ENCODE measurements at regions not wholly inside any gene's neighbourhood (a gene's known extent, or its start where the extent isn't known, plus 50 kb on each side); places are given as distances from the start of the nearest gene placed in this dataset.

DNA sequence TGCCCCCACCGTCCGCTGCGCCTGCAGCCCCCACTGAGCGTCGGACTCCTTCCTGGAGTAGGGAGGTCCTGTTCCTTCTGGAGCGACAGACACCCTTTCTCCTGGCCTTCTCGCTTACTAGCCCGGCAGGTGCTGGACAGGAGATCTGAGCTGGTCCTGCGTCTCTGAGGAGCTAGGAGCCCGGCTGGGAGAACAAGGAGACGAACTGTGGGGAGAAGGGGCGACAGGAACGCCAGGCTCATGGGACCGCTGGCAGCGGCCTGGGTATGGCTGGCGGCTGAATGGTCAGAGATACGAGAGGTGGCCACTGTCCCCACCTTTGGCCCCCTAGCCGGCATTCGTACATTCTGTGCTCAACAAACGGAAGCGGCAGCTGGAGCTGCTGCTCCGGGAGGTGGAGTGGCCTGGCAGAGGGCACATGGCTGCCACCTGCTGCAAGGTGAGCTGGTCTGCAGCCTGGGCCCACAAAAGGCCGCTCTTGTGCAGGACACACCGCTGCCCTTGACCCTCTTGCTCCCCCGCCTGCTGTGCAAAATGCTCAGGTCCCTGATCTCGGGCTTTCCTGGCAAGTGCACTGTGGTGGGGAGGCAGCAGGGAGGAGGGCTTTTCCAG is 2066.7 kb downstream of the TP53TG3F start:
- TF ChIP-seq, protein P1, sequence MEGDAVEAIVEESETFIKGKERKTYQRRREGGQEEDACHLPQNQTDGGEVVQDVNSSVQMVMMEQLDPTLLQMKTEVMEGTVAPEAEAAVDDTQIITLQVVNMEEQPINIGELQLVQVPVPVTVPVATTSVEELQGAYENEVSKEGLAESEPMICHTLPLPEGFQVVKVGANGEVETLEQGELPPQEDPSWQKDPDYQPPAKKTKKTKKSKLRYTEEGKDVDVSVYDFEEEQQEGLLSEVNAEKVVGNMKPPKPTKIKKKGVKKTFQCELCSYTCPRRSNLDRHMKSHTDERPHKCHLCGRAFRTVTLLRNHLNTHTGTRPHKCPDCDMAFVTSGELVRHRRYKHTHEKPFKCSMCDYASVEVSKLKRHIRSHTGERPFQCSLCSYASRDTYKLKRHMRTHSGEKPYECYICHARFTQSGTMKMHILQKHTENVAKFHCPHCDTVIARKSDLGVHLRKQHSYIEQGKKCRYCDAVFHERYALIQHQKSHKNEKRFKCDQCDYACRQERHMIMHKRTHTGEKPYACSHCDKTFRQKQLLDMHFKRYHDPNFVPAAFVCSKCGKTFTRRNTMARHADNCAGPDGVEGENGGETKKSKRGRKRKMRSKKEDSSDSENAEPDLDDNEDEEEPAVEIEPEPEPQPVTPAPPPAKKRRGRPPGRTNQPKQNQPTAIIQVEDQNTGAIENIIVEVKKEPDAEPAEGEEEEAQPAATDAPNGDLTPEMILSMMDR (IDR thresholded peaks at IDR 0.05; ENCODE audit: extremely low read depth, missing control alignments): no peak
- no peak for DNase-seq (ENCODE audit: low spot score)

DNA sequence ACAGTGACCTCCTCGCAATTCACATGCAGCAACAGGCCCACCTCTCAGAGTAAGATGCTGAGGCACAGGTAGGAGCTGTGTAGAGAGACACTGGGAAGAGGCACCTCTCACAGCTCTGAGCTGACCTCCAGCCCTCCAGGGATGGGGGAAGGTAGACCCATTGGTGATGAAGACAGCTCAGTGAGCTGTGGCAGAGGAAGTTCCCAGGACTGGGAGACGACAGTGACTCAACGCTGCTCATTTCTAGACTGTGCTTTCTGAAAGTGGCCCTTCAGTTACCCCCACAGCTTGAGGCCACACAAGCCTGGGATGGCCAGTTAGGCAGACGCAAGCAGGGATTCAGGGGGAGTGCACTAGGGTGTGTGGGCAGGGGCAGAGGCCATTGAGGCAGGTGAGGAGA is 2073.2 kb downstream of the TP53TG3F start:
- no peak for DNase-seq (ENCODE audit: low spot score)
- TF ChIP-seq, protein P1 (IDR thresholded peaks at IDR 0.05; ENCODE audit: extremely low read depth, missing control alignments): no peak

DNA sequence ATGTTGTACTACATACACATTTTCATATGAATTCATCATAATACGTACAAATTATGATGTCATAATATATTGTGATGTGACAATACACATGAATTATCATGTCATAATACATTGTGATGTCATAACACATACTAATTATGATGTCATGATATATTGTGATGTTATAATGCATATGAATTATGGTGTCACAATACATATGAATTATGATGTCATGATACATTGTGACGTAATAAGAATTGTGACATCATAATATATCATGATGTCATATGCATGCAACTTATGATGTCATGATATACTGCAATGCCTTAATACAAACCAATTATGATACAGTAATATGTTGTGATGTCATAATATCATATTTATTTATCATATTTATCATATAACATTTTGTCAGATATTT is 2074.3 kb downstream of the TP53TG3F start:
- no peak for DNase-seq (ENCODE audit: low spot score)
- TF ChIP-seq, protein P1 (IDR thresholded peaks at IDR 0.05; ENCODE audit: extremely low read depth, missing control alignments): no peak

DNA sequence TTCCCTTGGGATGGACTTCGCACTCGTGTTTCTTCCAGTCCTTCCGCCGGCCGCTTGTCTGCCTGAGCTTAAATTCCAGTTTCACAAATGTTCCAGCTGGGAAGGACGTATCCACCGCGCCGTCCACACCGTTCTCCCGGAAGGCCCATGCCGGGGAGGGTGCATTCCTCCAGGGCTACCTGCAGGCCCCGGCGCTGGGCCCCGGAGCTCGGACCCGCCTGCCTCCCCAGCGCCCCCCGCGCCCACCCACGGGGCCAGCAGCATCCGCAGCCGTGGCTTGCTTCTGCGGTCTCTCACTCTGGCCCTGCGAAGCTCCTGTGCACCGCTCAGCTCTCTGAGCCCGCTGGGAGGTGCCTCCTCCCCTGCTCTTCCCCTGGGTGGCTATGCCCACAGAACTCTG is 2084.1 kb downstream of the TP53TG3F start:
- no peak for DNase-seq (ENCODE audit: low spot score)
- TF ChIP-seq, protein P1 (IDR thresholded peaks at IDR 0.05; ENCODE audit: extremely low read depth, missing control alignments): no peak

DNA sequence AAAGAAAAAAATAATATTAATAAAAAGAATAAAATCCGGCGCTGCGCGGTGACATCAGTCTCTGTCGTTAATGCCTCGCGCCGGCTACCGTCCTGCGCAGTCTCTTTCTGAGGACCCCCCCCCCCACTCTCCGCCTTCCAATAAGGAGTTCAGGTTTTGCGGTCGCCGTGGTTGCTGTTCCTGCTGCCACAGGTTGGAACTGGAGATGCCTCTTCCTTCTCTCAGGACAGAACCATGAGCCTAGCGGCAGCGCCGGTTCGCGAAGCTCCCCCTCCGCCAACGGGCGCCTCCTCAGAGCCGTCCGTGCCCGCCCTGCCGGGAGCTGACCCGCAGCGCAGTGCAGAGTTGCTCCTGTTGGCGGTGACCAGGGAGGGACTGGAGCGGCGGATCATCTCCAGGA is 2093.4 kb downstream of the TP53TG3F start:
- TF ChIP-seq, protein P1 (IDR thresholded peaks at IDR 0.05; ENCODE audit: extremely low read depth, missing control alignments): no peak
- DNase-seq (ENCODE audit: low spot score): no peak

DNA sequence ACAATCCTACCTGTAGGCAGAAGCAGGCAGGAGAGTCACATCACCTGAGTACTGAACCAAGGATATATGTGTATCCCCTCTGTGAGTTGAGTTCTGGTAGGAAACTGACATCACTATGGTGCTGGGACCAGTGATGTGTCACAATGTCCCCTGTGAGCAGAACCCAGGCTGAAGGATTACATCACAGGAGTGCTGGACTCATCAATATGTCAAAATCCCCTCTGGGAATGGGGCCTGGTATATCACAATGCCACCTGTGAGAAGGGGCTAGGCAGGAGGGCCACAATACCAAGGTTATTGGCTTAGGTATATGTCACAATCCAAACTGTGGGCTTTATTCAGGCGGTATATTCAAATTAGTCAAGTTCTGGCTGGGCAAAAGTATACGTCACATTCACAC is 2098.3 kb downstream of the TP53TG3F start:
- TF ChIP-seq, protein P1 (IDR thresholded peaks at IDR 0.05; ENCODE audit: extremely low read depth, missing control alignments): no peak
- DNase-seq (ENCODE audit: low spot score): no peak

DNA sequence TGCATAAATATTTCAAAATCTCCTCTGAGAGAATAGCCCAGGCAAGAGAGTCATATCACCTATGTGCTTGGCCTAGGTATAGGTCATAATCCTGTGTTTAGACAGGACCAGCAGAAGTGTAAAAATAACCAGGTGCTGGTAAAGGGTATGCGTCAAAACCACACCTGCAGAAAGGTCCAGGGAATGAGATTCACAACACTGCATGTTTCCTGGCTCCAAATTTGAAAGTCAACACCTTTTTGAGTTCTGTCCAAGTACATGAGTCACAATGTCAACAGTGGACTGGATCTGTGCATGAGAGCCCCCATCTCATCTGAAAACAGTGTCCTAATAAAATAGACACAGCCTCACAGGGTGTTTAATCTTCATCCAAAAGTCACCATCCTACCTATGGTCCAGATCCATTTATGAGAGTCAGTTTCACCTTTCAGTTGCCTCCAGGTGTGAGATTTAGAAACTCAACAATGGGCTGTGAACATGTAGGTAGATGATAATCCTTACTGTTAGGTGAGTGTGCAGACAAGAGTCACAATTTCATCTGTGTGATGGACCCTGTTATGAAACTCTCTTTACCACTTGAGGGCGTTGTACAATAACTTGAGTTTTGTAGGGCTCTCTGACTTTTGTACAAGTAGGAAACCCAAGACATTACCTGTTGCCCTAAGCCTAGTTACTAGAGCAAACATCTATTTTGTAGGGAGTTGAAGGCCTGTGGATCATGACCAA is 2100.7 kb downstream of the TP53TG3F start:
- DNase-seq (ENCODE audit: low spot score): no peak
- TF ChIP-seq, protein P1 (IDR thresholded peaks at IDR 0.05; ENCODE audit: extremely low read depth, missing control alignments): no peak
